GM12872 (cell line): ENCODE measurements at regions not wholly inside any gene's neighbourhood (a gene's known extent, or its start where the extent isn't known, plus 50 kb on each side); places are given as distances from the start of the nearest gene placed in this dataset.

Experiments used
- TF ChIP-seq, protein P1 (sequence below): IDR thresholded peaks from 3 replicates; pipeline ENCODE4 v1.5.1; 2011; ENCODE audit warnings: low read depth, mild to moderate bottlenecking, low read length, moderate library complexity; ENCODE audit not compliant: insufficient read depth

DNA sequence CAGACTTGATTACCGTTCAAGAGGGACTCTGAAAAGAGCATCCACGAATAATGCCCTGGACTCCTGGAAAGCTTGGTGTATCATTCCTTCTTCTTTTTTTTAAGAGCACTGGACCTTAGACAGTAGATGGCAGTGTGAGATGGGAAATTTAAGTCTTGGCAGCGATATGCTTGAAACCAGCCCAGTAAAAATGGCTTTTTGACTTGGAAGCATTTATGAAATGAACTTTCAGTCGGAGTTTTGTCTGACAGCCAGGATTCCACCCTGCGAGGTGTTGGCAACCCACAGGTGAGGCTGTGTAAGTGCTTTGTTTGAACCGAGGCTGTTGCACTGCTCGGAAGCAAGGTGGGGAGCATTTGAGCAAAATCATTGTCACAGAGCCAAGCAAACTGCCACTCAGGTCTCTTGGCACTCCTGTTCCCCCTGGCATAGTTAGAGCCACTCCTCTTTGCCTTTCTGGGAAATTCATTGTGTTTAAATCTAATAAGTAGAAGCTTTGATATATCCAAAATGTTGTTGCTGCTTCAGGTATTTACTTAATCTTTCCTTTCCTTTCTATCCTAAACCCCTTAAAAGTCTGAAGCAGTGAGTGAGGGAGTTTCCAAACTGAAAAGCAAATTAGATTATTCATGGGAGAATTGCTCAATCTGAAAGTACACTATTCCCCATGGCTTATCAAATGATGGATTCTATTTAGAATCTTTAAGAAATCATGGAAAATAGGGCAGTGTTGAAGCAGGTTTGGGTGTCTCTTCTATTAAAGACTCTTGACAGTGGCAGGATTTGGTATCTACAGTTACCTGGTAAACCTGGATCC lies 272.8 kb upstream of the SLC35B3 start:
- TF ChIP-seq, protein P1, sequence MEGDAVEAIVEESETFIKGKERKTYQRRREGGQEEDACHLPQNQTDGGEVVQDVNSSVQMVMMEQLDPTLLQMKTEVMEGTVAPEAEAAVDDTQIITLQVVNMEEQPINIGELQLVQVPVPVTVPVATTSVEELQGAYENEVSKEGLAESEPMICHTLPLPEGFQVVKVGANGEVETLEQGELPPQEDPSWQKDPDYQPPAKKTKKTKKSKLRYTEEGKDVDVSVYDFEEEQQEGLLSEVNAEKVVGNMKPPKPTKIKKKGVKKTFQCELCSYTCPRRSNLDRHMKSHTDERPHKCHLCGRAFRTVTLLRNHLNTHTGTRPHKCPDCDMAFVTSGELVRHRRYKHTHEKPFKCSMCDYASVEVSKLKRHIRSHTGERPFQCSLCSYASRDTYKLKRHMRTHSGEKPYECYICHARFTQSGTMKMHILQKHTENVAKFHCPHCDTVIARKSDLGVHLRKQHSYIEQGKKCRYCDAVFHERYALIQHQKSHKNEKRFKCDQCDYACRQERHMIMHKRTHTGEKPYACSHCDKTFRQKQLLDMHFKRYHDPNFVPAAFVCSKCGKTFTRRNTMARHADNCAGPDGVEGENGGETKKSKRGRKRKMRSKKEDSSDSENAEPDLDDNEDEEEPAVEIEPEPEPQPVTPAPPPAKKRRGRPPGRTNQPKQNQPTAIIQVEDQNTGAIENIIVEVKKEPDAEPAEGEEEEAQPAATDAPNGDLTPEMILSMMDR = no peak

DNA sequence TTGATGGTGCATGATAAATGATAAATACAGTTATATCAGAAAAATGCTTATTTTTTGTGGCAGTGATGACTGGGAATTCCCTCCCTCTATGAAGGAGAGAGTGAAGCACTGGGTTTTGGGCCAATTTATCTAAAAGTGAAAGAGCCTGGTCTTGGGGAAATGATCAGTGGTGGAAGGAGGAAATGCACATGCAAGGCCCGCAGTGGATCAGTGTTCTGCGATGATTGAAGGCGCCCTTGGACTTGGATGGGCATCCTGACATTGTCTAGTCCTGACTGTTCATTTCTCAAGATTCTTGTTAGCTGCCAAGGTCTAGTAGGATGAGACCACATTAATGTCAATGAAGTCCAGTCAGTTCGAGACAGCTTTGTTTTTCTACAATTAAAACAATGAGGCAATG lies 272.0 kb upstream of the SLC35B3 start:
- TF ChIP-seq, protein P1 = no peak

DNA sequence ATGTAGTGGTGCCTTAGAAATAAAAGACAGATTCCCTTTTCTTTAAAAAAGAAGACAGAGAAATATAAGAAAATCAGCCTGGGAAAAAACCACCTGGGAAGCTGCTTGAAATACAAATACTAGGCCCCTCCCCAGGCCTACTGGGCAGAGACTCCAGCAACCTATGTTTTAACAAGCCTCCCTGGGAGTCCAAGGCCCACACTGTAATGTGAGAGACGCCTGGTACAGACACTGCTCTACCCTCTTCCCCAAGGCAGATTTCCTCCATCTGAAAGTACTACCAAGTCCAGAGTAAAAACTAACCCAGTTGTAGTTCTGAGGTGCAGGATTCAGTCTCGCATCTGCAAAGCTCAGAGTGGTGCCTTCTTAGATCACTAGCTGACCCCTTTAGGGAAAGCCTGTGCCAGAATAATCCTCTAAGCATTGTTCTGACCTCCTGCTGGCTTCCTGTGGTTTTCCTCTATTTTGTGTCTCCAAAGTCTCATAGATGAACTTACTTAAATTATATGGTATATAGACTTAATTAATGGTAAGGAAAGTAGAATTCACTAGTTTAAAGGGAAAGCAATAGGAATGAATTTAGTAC lies 270.2 kb upstream of the SLC35B3 start:
- TF ChIP-seq, protein P1 = no peak

DNA sequence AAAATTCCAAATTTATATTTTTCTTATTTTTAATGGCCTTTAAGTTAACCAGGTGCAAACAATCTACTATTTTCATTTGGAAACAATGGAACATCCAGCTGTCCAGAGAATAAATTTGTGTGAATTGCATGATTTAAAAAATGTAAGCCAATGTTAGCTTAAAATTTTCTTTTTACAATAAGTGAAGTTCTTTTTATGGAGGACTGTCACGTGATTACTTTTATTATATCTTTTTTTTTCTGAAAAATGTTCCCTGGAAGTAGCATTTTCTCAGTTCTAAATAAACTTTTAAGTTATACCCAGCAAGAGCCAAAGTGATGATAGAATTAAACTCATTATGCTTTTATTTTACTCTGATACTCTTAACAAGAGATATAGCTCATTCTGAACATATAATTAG lies 267.7 kb upstream of the SLC35B3 start:
- TF ChIP-seq, protein P1 = no peak

DNA sequence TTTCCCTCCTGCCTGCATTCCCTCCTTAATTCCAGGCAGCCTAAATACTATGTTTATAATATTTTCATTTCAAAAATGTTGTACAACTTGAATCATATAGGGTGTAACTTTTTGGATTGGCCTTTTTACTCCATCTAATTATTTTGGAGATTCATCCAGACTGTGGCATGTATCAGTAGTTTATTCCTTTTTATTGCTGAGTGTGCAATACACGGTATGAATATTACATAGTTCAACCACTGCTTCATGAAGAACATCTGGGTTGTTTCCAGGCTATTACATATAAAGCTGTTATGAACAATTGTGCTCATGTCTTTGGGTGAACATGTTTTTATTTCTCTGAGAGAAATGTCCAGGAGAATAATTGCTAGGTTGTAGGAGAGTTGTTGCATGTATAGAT lies 253.5 kb upstream of the SLC35B3 start:
- TF ChIP-seq, protein P1 = no peak

DNA sequence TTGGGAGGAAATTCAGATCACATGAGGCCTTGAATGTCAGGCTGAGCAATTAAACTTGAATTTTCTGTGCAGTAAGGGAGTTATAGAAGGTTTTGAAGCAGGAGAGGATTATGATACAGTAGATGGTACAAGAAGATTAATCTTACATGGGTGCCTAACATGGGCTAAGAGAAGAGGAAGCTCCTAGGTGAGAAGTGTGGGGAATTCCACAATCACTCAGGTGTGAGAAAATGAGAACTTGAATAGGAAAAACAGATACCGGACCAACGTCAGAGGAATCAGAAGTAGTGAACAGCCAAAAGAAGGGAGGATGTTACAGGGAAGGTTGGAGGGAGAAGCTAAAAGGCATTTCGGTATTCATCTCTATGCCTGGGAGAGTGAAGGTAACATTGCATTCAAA lies 250.7 kb upstream of the SLC35B3 start:
- TF ChIP-seq, protein P1 = no peak

DNA sequence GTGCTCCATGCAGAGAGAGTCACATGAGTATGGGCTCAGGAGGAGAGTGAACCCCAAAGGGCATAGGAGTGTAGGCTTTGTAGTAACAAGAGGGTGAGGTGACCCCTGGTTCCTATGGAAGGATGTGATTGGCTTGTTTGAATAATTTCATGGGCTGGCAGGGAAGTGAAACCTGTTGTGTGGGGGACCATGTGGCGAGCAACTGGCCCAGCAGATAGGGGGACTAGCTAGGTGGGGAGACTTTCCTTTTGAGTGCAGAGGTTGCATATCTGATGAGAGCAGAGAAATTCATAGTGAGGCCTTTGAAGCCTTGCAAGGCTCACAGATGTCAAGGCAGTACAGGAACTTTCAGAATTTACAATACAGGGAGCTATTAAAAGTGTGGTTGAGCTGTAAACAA lies 247.9 kb upstream of the SLC35B3 start:
- TF ChIP-seq, protein P1 = no peak
